ENCODE measurements at regions not wholly inside any gene's neighbourhood (a gene's known extent, or its start where the extent isn't known, plus 50 kb on each side); places are given as distances from the start of the nearest gene placed in this dataset.

DNA sequence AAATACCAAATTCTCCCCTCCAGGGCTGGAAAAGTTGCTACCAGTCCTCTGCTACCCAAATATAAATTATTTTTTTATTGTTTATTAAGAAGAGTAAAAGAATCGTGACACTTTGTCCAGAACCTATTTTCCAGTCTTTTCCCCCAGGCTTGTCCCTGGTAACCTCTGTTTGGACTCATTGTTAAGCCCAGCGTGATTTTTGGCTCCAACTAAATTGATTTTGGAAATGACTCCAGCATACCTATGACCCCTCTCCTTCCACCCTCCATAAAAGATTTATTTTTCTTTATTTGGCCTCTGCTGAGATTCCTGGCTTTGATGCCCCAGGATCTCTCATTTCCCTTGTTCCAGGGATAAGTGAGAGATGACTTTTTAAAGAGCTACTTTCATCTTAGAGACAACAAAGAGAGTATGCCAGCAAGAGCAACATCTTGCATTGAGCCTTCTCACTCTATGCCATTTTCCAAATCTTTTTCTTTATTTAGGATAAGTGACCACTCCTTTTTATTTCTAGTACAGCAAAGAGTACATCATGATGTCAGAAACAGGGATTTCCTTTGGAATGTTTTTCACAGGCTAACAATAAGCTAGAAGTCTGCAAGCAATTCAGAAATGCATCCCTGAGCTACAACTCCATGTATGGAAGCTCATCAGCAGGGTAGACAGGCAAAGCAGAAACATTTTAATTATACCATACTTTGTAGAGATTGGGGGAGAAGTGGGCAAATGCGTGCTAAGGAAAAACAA lies 75.8 kb downstream of the DAD1 start:
- DNase-seq (ENCODE audit: low read depth), result no peak

DNA sequence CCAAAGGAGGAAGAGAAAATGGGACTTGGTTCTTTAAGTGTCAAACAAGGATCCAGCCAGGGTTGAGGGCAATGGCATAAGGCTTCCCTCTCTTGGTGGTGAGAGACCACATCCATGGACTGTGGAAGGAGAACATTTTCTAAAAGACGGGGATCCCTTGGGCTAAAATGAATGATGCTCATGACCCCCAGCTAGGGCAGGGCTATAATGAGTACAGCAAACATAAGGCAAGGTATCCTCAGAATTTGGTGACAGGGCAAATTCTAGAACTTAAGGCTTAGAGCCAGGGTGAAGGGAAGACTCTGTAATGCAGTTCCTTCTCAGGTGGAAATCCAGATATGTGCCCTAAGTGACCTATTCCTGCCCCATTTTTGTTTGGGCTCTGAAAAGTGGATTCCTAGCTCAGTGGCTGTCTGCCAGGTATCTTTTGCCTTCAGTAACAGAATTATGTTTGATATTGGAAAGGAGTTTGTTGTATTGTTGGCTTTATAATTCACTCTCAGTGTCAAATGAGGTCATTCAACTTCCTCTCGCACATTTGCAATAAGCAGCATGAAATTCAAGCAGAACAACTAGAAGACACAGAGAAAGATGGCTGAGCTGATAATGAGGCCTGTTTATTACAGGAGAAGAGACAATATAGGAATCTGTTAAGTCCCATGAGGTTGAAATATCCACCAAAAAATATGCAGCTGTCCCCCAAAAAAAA lies 76.8 kb downstream of the DAD1 start:
- DNase-seq (ENCODE audit: low read depth), result no peak

DNA sequence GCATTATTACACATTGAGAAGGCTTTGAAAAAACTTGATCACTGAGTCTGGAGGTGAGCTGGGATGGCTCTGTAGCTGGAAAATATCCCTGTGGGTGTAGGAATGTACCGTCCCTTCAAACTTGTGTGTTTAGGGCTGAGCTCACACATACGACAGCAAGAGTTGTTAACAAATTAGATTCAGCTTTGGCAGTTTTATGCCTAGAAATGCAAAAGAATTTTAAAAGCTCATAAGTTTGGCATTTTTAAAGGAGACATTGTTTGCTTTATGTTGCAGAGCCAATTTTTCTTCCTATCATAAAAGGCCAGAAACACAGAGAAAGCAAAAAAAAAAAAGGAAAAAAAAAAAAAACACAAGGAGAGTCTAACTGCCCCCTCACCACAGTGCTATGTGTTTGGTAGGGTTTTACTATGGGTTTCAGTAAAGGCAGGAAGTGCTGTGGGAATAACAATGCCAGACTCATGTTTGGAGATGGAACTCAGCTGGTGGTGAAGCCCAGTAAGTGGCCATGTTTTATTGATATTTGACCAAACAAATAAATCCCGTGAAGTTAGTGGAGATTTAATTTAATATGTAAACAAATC lies 78.4 kb downstream of the DAD1 start:
- no peak for DNase-seq (ENCODE audit: low read depth)

DNA sequence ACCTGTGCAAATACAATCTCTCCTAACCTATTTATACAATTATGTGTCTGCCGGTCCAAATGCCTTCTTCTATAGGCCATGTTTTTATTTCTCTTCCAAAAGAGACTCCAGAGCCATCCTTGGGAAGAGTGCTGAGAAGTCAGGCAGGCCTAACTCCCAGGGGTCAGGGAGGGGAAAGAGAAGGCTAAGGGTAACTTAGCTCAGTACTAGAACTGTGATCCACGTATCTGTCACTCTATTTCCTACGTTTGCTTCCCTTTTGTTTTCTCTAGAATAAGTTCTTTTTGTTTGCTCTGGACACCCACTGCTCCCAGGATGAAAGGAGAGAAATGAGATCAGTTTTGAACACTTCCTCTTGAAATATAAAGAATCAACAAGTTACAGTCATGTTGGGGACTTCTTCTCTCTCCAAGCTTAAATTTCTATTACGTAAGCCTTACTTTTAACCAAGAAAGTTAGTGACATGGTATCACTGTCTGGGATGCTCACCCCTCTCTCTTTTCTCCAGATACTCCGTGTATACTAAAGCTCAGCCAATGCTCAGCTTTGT lies 79.2 kb downstream of the DAD1 start:
- DNase-seq (ENCODE audit: low read depth), result no peak

- DNase-seq (ENCODE audit: low read depth), result no peak
Observed at GRCh38 chr14:22509036-22509709, 79.9 kb downstream of the DAD1 start.

DNA sequence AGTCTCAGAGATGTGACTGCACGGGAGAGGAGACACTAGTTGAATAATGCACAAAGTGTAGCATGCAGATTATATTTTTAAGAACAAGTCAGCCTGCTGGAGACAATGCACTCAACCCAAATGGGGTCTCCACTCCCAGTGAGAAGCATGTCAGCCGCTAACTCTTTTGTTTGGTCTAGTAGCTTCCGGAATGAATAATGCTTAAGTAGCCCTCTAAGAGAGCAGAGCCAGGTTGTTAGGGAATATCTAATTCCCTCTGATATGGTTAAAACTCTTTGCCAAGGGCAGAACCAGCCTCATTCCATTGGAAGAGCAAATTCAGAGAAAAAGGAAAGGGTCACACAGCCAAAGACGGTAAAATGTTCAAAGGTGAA lies 80.4 kb downstream of the DAD1 start:
- no peak for DNase-seq (ENCODE audit: low read depth)

DNA sequence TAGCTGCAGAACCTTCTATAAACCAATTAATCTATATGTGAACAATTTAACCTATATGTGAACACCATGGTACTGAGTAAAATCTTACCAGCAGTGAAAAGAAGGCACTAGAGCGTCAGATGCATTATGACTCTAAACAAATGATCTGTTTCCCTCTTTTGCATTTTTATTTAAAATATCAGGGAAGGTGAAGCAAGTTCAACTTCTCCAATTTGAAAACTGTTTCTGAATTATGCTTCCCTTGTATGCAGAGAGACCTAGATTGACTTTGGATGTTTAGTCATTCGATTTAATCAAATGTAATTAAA lies 80.9 kb downstream of the DAD1 start:
- no peak for DNase-seq (ENCODE audit: low read depth)

GRCh38 chr14:22506778-22507351 lies 82.2 kb downstream of the DAD1 start:
- no peak for DNase-seq (ENCODE audit: low read depth)

DNA sequence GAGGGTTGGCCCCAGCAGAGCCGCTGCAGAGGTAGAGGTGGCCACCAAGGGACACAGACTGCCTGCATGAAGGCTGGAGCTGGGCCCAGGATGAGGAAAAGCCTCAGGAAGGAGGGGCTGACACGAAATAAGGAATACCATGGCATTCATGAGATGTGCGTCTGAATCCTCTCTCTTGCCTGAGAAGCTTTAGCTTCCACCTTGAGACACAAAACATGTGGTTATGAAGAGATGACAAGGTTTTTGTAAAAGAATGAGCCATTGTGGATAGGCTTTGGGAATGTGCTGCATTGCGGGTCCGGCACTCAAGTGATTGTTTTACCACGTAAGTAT lies 82.7 kb downstream of the DAD1 start:
- no peak for DNase-seq (ENCODE audit: low read depth)

- no peak for DNase-seq (ENCODE audit: low read depth)
Observed at GRCh38 chr14:22505697-22506377, 83.2 kb downstream of the DAD1 start.

DNA sequence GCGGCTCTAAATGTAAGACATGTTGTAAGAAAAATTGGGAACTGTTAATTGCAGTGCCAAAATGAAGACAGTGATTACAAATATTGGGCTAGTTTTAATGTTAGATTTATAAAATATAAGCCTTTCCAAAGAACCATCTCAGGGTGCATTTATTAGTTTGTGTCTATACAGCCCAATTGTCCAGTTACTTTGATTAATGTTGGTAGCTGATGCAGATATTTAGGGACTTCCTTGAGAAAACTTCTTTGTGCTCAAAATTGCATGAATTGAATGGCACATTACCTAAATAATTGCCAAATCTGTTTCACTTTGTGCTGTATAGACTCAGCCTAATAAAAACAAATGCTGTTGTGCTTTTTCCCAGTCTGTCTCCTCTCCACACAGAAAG lies 83.7 kb downstream of the DAD1 start:
- DNase-seq (ENCODE audit: low read depth), result no peak

DNA sequence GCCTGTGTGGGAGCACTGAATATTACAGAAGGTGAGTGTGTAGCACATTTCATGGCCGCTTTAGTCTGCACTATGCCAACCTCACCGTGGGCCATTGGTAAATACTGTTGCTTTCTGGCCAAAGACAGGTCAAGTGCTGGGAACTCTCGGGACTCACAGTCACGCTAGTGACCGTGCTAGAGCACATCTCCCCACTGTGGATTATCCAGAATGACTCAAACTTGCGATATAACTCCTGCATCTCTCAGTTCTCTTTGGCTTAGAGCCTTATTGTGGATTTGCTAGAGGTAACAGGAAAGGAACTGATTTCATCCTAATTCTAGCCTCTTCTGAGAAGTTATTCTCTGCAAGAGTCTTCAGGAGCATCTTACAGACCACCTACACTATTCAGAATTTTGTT lies 86.5 kb downstream of the DAD1 start:
- DNase-seq (ENCODE audit: low read depth), result no peak

DNA sequence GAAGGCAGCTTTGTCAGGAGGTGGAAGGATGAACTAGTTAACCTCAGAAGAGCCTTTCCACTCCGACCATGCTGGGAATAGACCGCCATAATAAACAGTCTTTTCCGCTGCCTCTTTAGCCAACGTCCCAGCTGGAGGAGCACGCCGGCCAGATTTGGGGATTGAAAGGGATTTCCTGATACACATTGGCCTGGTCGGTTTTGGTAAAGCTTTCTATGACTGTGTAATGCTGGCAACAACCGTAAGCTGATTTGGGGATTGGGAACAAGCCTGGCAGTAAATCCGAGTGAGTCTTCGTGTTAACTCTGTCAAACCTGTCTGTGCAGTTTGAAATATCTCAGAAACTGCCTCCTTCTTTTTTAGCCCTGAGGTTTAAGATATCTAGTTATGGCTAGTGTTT lies 87.0 kb downstream of the DAD1 start:
- DNase-seq (ENCODE audit: low read depth), result no peak

DNA sequence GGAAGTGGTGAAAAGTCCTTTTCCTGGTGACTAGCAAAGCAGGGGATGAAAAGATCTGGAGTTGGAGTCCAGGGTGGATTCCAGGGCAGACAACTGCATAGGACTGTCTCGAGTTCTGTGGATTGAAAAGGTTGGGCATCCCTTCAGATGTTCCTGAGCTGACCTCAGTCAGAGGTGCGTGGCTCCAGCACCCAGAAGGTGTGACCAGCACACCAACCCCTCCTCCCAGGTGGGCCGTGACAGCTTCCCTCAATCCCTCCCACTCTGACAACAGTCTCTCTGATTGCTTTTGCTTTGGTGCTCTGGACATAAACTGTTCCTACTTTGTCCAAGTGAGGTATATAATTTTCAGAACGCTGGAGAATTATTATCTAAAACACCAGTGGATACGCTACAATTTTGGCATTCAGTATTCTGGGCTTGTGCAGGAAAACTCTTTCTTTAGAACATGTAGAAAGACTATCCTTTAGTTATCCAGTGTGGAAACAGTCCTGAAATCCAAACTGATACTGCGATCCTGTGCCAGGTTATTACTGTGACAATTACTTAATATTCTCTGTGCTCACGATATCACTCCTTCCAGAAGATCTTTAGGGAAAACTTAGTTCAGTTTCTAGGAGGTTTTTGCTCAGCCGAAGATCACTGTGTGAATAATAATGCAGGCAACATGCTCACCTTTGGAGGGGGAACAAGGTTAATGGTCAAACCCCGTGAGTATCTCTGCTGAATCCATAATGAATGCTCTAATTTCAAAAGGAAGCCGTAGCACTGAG lies 87.9 kb downstream of the DAD1 start:
- DNase-seq (ENCODE audit: low read depth), result no peak

- no peak for DNase-seq (ENCODE audit: low read depth)
Observed at GRCh38 chr14:22500525-22500924, 88.5 kb downstream of the DAD1 start.

DNA sequence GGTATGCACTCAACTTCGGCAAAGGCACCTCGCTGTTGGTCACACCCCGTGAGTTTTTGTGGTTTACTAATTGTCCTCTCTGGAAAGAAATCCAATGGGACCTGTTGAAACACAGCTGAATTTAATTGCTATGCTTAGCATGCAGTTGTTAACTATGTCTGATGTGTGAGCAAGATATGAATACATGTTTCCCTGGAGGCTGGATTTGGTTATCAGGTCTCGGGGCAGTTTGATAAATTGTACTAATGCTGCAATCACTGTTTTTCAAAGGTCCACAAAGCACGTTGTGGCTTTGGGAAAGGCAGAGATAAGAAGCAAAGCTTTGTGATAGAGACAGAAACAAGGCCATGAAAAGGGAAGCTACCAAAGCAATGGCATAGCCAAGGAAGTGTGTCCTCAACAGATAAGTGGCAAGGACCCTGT lies 91.3 kb downstream of the DAD1 start:
- DNase-seq (ENCODE audit: low read depth), result no peak

DNA sequence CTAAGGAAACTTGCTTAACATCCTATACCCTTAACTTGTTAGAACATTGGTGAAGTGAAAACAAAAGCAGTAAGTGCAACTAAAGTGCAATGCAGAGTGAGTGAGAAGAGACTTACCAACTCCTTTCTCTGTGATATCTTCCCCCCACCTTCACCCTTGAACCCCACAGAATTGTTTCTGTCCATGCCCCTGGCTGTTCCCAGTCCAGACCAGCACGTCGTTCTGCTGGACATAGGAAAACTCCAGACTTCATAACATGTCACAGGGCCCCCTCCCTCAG lies 91.9 kb downstream of the DAD1 start:
- DNase-seq (ENCODE audit: low read depth), result no peak

DNA sequence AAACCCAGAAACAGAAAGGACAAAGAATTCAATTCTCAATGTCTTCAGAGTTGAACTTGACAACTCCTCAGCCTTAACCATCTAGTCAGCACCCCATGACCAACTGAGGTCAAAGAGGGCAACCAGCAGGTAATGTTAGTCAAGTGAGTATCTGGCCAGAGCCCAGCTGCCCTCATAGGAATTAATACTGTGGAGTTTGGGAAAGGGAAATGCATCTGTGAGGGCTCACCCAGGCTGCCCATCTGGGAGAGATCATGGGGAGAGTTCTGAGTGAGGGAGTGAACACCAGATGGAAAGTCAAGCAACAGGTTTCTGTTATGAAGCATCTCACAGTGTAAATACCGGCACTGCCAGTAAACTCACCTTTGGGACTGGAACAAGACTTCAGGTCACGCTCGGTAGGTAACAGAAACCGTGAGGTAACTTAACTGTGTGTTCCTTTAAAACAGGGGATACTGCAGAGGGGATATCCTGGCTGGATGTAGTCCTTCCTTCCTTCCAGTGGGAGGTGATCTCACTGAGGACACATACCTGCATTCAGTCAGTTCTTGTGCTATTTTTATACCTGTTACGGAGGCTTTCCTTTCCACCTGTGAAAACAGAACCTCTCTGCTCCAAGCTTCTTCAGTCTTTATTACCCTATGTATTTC lies 94.4 kb downstream of the DAD1 start:
- no peak for DNase-seq (ENCODE audit: low read depth)

GRCh38 chr14:22493753-22494152 lies 95.3 kb downstream of the DAD1 start:
- no peak for DNase-seq (ENCODE audit: low read depth)

Measured in myocyte (in vitro differentiated cells).